GM23338 (cell line): ENCODE measurements at regions not wholly inside any gene's neighbourhood (a gene's known extent, or its start where the extent isn't known, plus 50 kb on each side); places are given as distances from the start of the nearest gene placed in this dataset.

Experiments used
- CREB1 ChIP-seq: fragments of 250-450 bp; sonication (Bioruptor Pico); IDR thresholded peaks from 2 replicates; pipeline ENCODE4 v1.5.0; 2020; ENCODE audit warnings: low read depth, mild to moderate bottlenecking, moderate library complexity
- EZH2phosphoT487 ChIP-seq: fragments of 200-600 bp; sonication (generic); IDR thresholded peaks from one replicate; pipeline ENCODE4 v1.8.1; 2018; ENCODE audit warnings: antibody characterized with exemption; ENCODE audit not compliant: unreplicated experiment
- STAT1 ChIP-seq: IDR thresholded peaks from one replicate; pipeline ENCODE4 v1.6.1; 2016; ENCODE audit warnings: antibody characterized with exemption; ENCODE audit not compliant: unreplicated experiment
- ZNF114 ChIP-seq: fragments of 250-450 bp; sonication (Bioruptor Pico); IDR thresholded peaks from 2 replicates; pipeline ENCODE4 v1.5.0; 2020; ENCODE audit warnings: mild to moderate bottlenecking, moderate library complexity
- TF ChIP-seq, protein P1 (sequence below): fragments of 250-450 bp; sonication (Bioruptor Pico); IDR thresholded peaks from 2 replicates; pipeline ENCODE4 v1.5.0; 2020; ENCODE audit warnings: mild to moderate bottlenecking, moderate library complexity
- TF ChIP-seq, protein P2 (sequence below): IDR thresholded peaks from one replicate; pipeline ENCODE4 v1.6.1; 2018; ENCODE audit warnings: antibody characterized with exemption; ENCODE audit not compliant: unreplicated experiment

DNA sequence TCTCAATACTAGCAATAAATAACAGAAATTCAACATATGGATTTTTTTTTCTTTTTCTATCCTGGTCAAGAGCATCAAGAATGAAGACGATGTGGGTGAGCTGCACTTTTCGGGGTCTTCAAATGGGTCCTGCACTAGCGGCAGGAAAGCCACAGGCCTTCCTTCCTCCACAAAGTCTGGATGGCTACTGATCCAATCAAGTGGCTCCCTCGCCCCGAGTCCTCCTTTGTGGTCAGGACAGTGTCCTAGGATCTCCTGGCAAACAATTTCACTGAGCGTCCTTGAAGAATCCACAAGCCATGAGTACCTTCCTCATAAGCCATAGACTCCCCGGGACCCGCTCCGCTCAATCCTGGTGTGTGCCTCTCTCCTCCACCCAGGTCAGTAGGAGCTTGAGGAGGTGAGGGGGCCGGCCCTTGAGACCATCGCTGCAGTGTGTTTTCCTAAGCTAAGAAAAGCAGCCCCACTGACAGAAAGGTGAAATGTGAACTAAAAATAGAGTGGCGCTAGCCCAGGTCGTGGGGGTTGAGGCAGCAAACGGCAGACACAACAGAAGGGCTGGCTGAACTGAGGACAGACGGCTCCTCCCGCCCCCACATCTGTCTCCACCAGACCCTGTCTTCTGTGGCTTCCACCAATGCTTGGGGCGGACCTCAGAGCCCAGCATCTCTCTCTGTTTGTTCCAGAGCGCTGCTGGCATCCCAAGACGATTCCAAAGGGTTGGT lies 202.3 kb downstream of the HERPUD2 start (continued):
- TF ChIP-seq, protein P1, sequence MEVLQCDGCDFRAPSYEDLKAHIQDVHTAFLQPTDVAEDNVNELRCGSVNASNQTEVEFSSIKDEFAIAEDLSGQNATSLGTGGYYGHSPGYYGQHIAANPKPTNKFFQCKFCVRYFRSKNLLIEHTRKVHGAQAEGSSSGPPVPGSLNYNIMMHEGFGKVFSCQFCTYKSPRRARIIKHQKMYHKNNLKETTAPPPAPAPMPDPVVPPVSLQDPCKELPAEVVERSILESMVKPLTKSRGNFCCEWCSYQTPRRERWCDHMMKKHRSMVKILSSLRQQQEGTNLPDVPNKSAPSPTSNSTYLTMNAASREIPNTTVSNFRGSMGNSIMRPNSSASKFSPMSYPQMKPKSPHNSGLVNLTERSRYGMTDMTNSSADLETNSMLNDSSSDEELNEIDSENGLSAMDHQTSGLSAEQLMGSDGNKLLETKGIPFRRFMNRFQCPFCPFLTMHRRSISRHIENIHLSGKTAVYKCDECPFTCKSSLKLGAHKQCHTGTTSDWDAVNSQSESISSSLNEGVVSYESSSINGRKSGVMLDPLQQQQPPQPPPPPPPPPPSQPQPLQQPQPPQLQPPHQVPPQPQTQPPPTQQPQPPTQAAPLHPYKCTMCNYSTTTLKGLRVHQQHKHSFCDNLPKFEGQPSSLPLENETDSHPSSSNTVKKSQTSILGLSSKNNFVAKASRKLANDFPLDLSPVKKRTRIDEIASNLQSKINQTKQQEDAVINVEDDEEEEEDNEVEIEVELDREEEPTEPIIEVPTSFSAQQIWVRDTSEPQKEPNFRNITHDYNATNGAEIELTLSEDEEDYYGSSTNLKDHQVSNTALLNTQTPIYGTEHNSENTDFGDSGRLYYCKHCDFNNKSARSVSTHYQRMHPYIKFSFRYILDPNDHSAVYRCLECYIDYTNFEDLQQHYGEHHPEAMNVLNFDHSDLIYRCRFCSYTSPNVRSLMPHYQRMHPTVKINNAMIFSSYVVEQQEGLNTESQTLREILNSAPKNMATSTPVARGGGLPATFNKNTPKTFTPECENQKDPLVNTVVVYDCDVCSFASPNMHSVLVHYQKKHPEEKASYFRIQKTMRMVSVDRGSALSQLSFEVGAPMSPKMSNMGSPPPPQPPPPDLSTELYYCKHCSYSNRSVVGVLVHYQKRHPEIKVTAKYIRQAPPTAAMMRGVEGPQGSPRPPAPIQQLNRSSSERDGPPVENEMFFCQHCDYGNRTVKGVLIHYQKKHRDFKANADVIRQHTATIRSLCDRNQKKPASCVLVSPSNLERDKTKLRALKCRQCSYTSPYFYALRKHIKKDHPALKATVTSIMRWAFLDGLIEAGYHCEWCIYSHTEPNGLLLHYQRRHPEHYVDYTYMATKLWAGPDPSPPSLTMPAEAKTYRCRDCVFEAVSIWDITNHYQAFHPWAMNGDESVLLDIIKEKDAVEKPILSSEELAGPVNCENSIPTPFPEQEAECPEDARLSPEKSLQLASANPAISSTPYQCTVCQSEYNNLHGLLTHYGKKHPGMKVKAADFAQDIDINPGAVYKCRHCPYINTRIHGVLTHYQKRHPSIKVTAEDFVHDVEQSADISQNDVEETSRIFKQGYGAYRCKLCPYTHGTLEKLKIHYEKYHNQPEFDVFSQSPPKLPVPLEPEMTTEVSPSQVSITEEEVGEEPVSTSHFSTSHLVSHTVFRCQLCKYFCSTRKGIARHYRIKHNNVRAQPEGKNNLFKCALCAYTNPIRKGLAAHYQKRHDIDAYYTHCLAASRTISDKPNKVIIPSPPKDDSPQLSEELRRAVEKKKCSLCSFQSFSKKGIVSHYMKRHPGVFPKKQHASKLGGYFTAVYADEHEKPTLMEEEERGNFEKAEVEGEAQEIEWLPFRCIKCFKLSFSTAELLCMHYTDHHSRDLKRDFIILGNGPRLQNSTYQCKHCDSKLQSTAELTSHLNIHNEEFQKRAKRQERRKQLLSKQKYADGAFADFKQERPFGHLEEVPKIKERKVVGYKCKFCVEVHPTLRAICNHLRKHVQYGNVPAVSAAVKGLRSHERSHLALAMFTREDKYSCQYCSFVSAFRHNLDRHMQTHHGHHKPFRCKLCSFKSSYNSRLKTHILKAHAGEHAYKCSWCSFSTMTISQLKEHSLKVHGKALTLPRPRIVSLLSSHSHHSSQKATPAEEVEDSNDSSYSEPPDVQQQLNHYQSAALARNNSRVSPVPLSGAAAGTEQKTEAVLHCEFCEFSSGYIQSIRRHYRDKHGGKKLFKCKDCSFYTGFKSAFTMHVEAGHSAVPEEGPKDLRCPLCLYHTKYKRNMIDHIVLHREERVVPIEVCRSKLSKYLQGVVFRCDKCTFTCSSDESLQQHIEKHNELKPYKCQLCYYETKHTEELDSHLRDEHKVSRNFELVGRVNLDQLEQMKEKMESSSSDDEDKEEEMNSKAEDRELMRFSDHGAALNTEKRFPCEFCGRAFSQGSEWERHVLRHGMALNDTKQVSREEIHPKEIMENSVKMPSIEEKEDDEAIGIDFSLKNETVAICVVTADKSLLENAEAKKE (CRISPR knock-in tag) = no peak
- TF ChIP-seq ZNF114 (no peak), STAT1 (no peak), EZH2phosphoT487 (no peak), CREB1 (CRISPR knock-in tag) (no peak)
- TF ChIP-seq, protein P2, sequence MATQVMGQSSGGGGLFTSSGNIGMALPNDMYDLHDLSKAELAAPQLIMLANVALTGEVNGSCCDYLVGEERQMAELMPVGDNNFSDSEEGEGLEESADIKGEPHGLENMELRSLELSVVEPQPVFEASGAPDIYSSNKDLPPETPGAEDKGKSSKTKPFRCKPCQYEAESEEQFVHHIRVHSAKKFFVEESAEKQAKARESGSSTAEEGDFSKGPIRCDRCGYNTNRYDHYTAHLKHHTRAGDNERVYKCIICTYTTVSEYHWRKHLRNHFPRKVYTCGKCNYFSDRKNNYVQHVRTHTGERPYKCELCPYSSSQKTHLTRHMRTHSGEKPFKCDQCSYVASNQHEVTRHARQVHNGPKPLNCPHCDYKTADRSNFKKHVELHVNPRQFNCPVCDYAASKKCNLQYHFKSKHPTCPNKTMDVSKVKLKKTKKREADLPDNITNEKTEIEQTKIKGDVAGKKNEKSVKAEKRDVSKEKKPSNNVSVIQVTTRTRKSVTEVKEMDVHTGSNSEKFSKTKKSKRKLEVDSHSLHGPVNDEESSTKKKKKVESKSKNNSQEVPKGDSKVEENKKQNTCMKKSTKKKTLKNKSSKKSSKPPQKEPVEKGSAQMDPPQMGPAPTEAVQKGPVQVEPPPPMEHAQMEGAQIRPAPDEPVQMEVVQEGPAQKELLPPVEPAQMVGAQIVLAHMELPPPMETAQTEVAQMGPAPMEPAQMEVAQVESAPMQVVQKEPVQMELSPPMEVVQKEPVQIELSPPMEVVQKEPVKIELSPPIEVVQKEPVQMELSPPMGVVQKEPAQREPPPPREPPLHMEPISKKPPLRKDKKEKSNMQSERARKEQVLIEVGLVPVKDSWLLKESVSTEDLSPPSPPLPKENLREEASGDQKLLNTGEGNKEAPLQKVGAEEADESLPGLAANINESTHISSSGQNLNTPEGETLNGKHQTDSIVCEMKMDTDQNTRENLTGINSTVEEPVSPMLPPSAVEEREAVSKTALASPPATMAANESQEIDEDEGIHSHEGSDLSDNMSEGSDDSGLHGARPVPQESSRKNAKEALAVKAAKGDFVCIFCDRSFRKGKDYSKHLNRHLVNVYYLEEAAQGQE = no peak
